AG08395 (cell line): ENCODE measurements at regions not wholly inside any gene's neighbourhood (a gene's known extent, or its start where the extent isn't known, plus 50 kb on each side); places are given as distances from the start of the nearest gene placed in this dataset.

Experiments
- DNase-seq: peaks from one replicate; pipeline ENCODE4 v3.0.0; 2012; ENCODE audit warnings: mixed read lengths, low spot score

DNA sequence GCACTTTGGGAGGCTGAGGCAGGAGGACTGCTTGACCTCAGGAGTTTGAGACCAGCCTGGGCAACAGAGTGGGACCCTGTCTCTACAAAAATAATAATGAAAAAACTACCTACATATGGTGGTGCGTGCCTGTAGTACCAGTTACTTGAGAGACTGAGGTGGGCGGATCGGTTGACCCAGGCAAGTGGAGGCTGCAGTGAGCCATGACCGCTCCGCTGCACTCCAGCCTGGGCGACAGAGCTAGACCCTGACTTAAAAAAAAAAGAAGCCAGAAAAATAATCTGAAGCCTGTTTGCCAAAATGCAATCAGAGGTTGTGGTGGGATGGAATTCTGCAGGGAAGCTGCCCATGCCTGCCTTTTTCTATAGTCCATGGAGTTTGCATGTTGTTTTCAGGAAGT, 50.4 kb upstream of the GGTA1 start:
- no peak for DNase-seq

DNA sequence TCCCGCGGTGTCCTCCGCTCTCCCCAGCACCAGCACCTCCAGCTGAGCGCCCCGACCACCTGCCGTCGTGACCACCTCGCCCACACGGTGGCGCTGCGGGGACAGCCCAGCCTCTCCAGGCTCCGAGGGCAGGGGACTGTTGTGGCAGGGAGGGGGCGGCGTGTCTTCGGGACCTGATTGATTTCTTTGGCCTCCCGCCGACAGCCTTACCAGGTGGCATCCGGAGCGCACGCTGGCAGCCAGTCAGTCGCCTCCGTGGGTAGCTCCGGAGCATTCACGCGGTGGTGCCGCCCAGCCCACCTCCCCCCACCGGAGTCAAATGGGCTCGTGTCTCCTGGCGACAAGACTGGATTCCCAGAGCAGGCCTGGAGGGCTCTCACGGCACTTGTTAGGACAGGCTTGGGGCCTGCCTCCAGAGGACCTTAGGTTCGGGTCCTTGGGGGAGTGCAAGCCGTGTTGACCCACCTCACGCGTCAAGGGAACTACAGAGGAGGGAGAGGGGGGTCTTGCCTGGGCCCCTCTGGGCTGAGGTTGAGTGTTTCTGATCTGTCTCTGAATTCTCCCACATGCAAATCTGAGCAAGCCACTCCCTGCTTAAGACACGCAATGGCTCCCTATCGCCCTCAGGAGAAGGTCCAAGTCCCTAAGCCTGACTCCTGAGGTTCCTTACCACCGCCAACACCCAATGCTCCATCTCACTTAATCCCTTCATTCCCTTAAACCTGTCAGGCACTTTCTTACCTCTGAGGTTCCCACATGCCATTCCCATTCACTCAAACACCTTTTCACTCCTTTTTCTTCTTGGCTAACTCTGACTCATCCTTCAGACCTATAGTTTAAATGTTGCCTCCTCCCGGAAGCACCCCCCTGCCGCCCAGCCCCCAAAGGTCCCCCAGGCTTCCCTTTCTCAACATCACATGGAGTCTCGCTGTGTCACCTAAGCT, 51.2 kb upstream of the GGTA1 start:
- peak; percentile 57 for DNase-seq

DNA sequence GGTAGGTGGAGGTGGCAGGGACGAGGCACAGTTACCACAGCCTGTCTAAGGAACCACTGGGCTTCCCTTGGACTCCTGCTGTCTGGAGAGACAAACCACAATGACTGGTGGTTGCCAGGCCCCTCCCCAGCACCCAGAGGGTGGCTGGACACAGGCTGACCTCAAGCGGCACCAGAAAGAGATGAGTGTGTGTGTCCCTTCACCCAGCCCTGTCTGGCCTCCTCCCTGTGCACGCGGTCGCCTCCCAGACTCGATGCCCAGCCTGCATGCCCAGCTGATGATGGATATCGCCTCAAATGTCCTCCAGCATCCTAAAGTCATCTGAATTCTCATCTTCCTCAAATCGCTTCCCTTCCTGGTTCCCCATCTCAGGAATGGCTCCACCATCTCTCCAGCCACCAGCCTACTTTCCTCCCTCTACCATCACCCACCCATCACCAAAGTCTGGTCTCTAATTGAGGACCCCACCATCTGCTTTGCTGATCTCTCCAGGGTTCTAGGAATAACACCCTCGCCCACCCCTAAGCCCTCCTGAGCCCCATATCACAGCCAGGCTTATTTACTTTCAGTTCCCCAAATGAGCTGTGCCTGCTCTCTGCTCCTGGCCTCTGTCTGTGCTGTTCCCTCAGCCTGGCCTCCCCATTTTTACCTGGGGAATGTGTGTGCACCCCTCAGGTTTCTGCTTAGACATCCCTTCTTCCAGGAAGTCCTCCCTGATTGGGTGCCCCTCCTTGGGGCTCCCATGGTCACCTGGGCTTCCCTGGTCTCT, 52.5 kb upstream of the GGTA1 start:
- no peak for DNase-seq

- no peak for DNase-seq
Observed at GRCh38 chr9:121556082-121556481, 56.4 kb upstream of the GGTA1 start.

DNA sequence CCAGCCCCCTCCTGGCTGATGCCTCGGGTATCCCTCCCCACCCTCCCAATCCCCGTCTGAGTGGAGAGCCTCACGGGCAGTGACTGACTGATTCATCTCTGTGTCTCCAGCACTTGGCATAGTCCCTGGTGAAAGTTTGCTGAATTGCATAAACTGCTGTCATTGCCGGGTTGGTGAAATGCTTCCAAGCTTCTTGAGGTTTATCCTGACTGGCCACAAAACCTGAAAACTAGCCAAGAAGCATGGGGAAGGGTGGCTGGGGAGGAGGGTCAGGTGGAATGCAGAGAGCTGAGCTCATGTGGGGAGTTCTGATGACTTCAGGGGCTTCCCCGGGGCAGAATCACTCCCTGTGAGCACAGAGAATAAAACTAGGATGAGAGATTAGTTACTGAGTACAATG, 56.9 kb upstream of the GGTA1 start:
- peak; percentile 86 for DNase-seq

DNA sequence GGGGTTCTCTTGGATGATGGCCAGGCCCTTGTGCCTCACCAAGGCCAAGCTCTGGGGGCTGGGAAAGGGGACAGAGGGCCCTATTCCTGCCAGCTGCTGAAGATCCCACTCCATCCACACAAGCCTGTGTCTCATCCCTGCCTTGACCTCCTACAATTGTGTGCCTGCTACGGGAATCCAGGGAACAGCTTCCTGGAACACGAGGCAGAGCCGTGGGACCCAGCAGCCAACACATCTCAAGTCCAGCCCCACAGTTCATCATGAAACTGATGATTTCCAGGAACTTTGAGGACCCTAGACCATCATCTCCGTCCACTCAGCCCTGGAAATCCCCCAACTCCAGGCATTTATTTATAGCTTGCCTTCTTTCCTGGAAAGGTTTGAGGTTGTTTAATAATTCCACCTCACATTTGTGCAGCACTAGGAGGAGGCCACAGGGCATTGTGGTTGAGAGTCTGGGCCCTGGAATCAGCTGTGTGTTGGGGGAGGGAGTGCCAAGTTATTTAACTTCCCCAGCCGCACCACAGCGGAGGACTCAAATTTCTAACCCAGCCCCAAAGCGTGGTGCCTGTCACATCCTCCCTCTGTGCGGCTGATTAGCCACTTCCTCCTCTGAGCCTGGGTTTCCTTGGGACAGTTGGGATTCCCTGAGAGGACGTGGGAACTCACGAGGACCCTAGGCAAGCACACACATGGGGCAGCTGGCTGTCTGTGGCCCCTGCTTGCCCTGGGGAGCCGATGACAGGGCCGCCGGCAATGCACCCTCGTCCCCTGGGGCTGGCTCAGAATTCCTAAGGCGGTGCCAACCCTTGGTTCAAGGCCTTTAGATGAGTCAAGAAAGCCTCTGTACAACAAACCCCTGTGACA, 58.2 kb upstream of the GGTA1 start:
- peak; percentile 91 for DNase-seq

- DNase-seq = no peak
Observed at GRCh38 chr9:121558473-121558872, 58.8 kb upstream of the GGTA1 start.

- no peak for DNase-seq
Observed at GRCh38 chr9:121559183-121559582, 59.5 kb upstream of the GGTA1 start.

DNA sequence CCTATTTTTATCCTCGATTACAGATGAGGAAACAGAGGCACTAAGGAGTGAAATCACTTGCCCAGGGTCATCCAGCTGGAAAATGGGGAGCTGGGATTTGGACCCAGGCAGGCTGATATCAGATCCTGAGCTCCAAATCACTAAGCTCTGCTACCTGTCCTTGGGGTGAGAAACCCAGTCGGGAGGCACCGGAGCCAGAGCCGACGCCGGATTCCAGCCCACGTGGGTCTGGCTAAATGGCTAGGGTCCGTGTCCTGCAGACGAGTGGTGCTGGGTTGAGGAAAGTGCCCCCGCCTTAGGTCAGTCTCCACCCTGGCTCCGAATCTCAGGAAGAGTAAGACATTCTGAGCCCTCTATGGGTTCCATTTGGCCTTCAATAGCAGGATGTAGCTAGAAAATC, 61.3 kb upstream of the GGTA1 start:
- DNase-seq = no peak

GRCh38 chr9:121561385-121562222, 62.0 kb upstream of the GGTA1 start:
- no peak for DNase-seq

DNA sequence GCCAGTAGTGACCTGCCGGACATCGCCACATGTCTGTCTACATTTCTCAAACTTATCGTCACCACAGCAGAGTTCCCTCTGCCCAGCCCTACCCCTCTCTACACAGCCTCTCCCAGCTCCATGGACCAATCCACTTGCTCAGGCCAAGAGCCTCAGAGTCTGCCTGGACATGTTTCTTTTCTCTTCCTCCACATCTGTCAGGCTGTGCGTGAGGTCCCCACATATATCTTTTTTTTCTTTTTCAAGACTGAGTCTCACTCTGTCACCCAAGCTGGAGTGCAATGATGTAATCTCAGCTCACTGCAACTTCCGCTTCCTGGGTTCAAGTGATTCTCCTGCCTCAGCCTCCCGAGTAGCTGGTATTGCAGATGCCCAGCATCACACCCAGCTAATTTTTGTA, 62.7 kb upstream of the GGTA1 start:
- DNase-seq = no peak

DNA sequence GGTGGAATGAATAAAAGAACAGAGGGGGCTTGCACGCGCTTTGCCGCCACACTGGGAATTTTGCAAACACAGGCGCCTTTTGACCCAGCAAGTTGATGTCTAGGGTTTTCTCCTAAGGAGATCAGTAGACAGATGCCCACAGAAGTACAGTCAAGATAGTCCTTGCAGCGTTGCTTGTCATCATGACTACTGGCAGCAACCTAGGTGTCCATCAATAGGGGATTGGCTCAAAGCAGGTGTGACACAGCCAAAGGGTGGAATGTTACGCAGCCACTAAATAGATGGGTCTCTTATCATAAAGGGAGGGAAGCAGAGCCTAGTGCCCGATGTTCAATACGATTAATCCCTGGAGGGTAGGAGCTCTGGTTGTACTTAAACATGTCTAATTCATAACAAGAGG, 63.8 kb upstream of the GGTA1 start:
- DNase-seq = no peak

DNA sequence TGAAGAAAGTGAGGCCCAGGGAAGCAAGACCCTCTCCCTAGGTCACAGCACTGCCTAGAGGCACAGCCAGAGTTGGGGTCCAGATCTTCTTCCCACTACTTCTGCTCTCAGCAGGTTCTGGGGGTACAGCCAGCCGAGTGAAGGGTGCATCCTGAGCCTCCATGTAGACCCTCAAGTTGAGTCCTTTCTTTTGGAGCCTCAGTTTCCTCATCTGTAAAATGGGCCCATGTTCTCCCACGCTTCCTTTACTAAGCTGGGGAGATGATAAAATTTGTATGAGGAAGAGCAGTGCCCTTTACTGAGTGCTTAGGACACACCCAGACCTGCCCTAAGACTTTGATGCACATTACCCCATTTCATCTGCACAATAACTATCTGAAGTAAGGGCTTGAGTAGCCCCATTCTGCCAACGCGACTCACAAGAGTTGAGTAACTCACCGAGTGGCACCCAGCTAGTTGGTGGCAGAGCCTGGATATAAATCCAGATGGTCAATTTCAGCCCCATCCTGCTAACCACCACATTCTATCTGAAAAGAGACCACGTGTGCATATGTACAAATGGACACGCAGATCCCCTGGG, 64.3 kb upstream of the GGTA1 start:
- DNase-seq = no peak

DNA sequence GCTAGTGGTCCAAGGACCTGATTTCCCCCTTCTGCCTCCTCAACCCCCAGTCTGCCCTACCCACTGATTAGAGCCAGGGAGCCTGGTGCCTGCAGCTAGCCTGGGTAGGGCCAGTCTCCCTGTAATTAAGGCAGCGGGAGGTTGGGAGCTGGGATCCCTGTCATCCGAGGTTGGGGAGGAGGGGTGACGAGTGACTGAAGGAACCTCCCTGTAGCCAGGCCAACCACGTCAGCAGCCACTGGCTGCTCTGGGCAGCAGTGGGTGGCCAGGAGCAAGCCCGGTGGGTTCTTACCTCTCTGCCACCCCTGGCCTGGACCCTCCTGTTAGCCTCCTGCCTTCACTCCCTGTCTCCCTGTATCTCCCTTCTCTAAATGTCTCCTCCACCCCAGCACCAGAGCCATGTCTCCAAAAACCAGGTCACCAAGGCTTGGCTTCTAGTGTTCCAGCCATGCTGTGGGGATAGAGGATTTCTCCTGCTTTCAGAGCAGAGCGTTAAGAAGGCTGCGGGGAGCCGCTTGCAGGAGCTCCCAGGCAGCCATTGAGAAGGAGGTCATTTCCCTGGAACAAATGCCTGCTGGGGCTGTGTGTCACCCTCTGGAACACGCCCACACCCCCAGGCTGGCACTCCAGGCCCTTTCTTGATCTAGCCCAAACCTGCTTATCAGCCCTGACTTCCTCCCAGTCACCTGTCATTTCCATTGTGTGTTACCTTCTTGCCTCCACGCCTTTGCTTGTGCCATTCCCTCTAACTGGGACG, 65.0 kb upstream of the GGTA1 start:
- DNase-seq = no peak

- peak; percentile 73 for DNase-seq
Observed at GRCh38 chr9:121566481-121567465, 67.1 kb upstream of the GGTA1 start.

GRCh38 chr9:121567500-121568342, 68.1 kb upstream of the GGTA1 start:
- peak; percentile 45 for DNase-seq

GRCh38 chr9:121568343-121569265, 69.0 kb upstream of the GGTA1 start:
- no peak for DNase-seq
